ENCODE measurements at regions not wholly inside any gene's neighbourhood (a gene's known extent, or its start where the extent isn't known, plus 50 kb on each side); places are given as distances from the start of the nearest gene placed in this dataset.

DNA sequence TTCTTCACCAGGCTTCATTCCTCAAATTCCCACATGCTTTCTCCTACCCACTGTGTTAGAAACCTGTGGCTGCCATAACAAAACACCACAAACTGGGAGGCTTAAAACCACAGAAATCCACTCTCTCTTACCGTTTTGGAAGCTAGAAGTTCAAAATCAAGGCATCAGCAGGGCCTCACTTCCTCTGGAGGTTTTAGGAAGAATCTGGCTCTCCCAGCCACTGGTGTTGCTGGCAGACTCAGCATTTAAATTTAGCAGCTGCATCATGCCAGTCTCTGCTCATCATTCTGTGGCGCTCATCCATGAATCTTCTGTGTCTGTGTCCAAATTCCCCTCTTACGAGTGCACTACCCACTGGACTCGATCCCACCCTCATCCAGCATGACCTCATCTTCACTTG is 248.5 kb downstream of the ZNF516 start:
- TF ChIP-seq CTCF (IDR thresholded peaks at IDR 0.05) (no peak), POLR2AphosphoS5 (IDR thresholded peaks at IDR 0.05; ENCODE audit: insufficient read depth in 1 of 2, low read depth in 1 of 2) (no peak)
